Epithelial cell of proximal tubule (primary cell): ENCODE measurements at regions not wholly inside any gene's neighbourhood (a gene's known extent, or its start where the extent isn't known, plus 50 kb on each side); places are given as distances from the start of the nearest gene placed in this dataset.

Experiments used
- DNase-seq: peaks from one replicate; pipeline ENCODE4 v3.0.0-alpha.2; 2011; ENCODE audit warnings: low read depth
- H3K4me3 ChIP-seq: 2 replicates; pipeline ENCODE4 v1.5.1; 2011; ENCODE audit warnings: low read depth, mild to moderate bottlenecking, low read length
- TF ChIP-seq, protein P1 (sequence below): conservative IDR thresholded peaks from 2 replicates; pipeline ENCODE4 v1.5.1; 2012; ENCODE audit warnings: low read depth, mild to moderate bottlenecking, low read length

DNA sequence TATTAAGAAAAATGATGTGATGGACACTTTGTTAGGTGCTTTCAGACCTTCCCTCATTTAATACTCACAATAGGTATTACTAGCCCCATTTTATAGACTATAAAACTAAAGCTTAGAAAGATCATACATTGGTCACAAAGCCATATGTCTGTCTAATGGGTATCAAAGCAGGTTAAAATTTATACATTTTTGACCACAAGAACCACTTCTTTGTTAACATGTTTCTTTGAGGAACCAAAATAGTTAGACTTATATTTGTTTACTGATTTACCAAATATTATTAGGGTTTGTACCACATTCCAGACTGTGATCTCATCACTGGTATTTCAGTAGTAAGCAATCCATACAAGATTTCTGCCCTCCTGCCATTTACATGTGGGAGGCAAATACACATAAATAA is 363.3 kb downstream of the NAF1 start:
- DNase-seq: no peak
- H3K4me3 ChIP-seq: no peak overlapping the region
- TF ChIP-seq, protein P1, sequence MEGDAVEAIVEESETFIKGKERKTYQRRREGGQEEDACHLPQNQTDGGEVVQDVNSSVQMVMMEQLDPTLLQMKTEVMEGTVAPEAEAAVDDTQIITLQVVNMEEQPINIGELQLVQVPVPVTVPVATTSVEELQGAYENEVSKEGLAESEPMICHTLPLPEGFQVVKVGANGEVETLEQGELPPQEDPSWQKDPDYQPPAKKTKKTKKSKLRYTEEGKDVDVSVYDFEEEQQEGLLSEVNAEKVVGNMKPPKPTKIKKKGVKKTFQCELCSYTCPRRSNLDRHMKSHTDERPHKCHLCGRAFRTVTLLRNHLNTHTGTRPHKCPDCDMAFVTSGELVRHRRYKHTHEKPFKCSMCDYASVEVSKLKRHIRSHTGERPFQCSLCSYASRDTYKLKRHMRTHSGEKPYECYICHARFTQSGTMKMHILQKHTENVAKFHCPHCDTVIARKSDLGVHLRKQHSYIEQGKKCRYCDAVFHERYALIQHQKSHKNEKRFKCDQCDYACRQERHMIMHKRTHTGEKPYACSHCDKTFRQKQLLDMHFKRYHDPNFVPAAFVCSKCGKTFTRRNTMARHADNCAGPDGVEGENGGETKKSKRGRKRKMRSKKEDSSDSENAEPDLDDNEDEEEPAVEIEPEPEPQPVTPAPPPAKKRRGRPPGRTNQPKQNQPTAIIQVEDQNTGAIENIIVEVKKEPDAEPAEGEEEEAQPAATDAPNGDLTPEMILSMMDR: no peak

GRCh38 chr4:162797108-162797507 is 369.6 kb downstream of the NAF1 start:
- TF ChIP-seq, protein P1: no peak
- H3K4me3 ChIP-seq: no peak overlapping the region
- no peak for DNase-seq

- H3K4me3 ChIP-seq: no peak overlapping the region
- TF ChIP-seq, protein P1: no peak
- DNase-seq: no peak
Measured at GRCh38 chr4:162793571-162793970, 373.1 kb downstream of the NAF1 start.

- TF ChIP-seq, protein P1: no peak
- no peak overlapping the region for H3K4me3 ChIP-seq
- DNase-seq: no peak
Measured at GRCh38 chr4:162793004-162793403, 373.7 kb downstream of the NAF1 start.

DNA sequence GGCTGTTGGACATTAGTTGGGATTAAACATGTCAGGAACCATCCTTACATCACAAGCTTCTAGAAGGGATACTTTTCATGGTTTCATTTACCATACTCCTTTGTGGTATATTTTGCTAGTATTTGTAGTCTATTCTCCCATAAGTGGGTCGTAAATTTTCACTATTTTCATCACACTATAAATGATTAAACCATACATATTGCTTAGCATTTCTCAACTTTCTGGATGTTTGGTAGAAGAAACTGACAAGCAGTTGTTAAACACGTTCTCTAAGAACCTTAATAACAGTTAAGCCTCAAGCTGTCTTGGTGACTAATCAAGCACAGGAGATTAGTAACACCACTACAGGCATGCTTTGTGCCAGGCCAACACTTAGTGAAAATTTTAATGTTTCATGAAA is 375.5 kb downstream of the NAF1 start:
- DNase-seq: no peak
- TF ChIP-seq, protein P1: no peak
- no peak overlapping the region for H3K4me3 ChIP-seq

DNA sequence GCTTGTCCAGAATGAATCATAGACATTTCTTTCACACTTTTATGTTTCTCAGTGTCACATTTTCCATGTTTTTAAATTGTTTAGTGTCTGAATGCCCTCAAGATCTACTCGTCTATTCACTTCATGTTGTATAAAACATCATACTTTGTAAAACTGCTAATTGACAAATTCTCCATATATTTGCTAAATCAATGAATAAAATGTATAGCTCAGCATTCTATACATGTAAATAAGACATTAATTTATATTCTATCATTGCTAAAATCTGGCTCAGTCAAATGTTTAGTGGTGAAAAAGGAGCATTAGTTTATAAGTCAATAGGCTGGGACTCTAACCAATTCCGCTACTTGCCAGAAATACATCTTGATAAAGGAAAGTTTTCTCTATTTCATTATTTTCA is 379.6 kb downstream of the NAF1 start:
- no peak overlapping the region for H3K4me3 ChIP-seq
- TF ChIP-seq, protein P1: no peak
- DNase-seq: no peak

DNA sequence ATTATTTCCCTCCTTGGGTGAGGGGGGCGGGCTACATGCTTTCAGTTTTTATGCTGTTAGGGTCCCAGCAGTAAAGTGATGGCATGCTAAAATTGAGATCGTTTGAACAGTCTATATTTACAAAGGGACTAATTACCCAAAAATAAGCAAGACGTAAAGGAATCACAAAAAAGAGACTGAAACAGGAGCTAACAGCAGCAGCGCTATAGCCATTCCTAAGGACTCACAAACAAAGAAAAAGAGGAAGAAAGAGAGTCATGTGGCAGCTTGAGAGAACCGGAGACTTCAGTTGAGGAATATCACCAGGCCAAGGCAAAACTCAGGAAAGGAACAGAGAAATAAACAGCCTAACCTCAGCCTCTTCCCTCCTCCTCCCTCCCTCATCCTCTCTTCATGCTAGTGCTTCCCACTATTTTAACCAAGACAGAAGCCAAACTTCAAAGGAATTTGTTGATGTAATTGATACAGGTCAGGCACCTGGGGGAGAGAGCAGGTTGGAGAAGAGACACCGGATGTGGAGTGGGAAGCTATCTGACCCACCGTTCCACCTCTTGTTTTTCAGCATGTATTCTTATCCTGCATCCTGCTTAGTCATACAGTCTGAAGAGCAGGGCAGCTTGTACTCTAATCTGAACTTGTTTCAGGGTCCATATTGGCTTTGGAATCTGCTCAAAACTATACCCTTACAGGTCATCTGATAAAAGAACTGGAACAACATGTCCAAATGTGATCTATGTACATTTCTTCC is 383.7 kb downstream of the NAF1 start:
- H3K4me3 ChIP-seq: no peak overlapping the region
- TF ChIP-seq, protein P1: no peak
- no peak for DNase-seq
